GM12892 (cell line): ENCODE measurements at regions not wholly inside any gene's neighbourhood (a gene's known extent, or its start where the extent isn't known, plus 50 kb on each side); places are given as distances from the start of the nearest gene placed in this dataset.

Source experiments
- POLR2A ChIP-seq: IDR thresholded peaks from 2 replicates; pipeline ENCODE4 v1.6.1; 2011; ENCODE audit warnings: low read depth, low read length, control low read depth
- POLR2AphosphoS5 ChIP-seq: IDR thresholded peaks from 2 replicates; pipeline ENCODE4 v1.6.1; 2011; ENCODE audit warnings: low read depth, low read length, control low read depth
- TAF1 ChIP-seq: IDR thresholded peaks from 2 replicates; pipeline ENCODE4 v1.6.1; 2011; ENCODE audit warnings: low read depth, mild to moderate bottlenecking, control low read depth, low read length, borderline replicate concordance

- TF ChIP-seq POLR2A: no peak
- no peak for TF ChIP-seq POLR2AphosphoS5
- TF ChIP-seq TAF1: no peak
Measured at GRCh38 chr2:3110555-3110954, 267.1 kb downstream of the EIPR1 start.
